HG03442 (cell line): ENCODE measurements at regions not wholly inside any gene's neighbourhood (a gene's known extent, or its start where the extent isn't known, plus 50 kb on each side); places are given as distances from the start of the nearest gene placed in this dataset.

Source experiments
- ATAC-seq: cut with Tn5 transposase; IDR thresholded peaks from one replicate; pipeline ENCODE4 v1.9.1; 2021; ENCODE audit warnings: mild to moderate bottlenecking, moderate library complexity; ENCODE audit not compliant: unreplicated experiment

DNA sequence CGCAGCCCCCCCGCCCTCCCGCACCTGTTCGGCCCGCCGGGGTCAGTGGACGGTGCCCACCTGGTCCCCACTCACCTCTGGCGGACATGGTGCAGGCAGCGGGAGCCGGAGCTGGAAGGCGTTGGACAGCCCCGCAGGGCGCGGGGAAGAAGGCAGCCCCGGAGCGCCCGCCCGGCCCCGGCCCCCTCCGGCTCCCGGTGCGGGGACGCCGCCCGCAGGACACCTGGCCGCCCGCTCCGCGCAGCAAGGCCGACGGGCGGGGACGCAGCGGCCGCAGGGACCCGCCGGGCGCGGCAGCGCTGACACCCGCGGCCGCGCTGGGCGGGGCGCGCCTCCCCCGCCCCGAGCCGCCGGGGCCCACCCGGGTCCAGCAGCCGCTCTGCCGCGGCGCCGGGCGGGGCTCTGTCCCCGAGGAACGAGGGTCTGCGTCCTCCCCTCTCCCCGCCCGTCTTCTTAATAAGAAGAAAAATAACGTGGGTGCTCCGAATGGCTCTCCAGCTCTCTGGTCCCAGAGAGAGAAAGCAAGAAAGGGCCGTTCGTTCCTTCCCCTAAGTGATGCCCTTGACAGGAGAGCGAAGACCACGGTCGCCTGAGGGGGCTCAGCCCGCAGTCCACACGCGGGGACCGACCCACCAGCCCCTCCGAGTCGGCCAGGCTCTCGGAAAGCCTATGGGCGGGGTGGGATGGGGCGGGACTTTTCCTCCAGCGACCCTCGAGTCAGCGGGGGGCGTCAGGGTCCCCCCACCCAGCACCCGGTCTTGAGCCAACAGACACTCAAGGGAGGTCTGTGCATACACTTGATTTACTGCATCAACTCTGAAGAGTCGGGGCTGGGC, 53.4 kb upstream of the FHIP2A start:
- ATAC-seq = peak; percentile 45

DNA sequence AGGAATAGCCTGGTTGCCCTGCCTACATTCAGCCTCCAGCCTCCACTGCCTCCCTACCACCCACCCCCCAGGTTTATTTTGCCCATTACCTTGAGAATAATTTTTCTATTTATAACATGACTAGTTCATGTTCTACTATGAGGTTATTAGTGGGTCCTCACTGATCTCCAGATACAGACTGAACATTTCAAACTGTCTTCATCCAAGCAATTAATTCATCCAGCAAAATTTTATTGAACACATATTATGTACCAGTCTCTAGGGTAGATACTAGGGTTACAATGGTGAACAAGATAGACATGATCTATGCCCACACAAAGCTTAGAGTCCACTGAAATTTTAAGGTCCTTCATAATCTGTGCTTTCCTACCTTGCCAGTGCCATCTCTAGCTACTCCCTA, 51.6 kb upstream of the FHIP2A start:
- no peak for ATAC-seq

DNA sequence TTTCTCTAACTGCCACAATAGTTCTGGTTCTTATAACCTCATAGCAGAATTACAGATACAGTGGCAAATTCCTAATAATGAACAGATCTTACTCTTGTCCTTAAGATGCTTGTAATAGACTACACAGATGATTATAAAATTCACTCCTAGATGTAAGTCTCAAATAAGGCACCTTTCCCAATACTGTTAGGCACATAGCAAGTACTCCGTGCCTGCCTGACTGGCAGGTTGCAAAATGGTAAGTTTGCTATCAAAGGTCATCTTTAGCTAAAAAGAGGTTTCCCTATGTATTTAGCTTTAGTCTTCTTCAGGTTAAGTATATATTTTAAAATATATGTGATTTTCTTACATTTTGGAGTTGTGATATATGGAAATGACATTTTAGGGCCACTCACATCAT, 50.4 kb upstream of the FHIP2A start:
- no peak for ATAC-seq

DNA sequence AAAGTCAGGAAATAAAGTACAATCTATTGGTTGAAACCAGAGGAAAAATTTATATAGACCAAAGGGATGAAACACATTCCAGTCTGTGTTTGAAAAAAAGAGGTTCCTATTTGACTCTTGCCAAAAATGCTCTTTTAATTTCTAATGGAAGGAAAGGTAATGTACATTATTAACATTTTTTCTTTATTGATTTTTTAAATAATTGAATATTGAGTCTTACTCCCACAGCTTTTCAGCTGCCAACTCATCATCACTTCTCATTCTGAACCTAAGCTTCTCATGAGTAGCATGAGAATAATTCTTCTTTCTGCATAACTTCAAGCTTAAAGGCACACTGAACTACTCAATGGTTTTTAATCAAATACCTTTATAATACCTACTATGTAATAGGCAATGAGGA, 49.8 kb upstream of the FHIP2A start:
- no peak for ATAC-seq
